NCI-H748 (cell line): ENCODE measurements at regions not wholly inside any gene's neighbourhood (a gene's known extent, or its start where the extent isn't known, plus 50 kb on each side); places are given as distances from the start of the nearest gene placed in this dataset.
"Not testable (repeated sequence)": the region's sequence is repeated elsewhere in the genome, so short reads cannot be mapped to it uniquely, and the experiment has no call there.

Experiments used
- DNase-seq: peaks from one replicate; lab custom pipeline; 2025; ENCODE audit not compliant: unreplicated experiment; lab: John Stamatoyannopoulos, UW

GRCh38 chr9:30299126-30299780 is 2085.2 kb upstream of the ACO1 start:
- no peak for DNase-seq

DNA sequence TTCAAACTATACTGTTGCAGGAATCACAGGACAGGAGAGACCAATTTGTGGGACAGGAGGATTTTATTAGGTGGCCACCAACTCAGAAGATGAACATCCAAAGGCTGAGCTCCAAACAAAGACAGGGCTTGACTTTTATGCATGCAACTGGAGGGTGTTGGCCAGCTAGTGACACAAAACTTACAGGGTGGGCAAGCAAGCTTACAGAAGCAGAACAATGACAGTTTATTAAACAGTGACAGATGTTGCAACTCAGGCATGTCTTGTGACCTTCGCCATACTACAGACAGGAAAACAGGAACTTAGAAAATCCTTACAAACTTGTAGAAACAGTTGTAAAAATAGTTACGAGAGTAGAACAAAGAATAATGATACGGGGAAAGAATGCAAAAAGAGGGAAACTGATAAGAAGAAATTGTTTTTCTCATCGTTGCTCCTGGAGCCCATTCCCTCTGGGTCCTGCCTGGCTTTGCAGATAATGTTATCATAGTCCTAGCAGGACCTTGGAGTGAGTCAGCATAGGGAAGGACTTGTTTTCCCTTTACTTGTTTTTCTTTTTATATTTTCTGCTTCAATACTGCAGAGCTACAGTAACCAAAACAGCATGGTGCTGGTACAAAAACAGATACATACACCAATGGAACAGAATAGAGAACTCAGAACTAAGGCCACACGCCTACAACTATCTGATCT is 2083.0 kb upstream of the ACO1 start:
- no peak for DNase-seq

DNA sequence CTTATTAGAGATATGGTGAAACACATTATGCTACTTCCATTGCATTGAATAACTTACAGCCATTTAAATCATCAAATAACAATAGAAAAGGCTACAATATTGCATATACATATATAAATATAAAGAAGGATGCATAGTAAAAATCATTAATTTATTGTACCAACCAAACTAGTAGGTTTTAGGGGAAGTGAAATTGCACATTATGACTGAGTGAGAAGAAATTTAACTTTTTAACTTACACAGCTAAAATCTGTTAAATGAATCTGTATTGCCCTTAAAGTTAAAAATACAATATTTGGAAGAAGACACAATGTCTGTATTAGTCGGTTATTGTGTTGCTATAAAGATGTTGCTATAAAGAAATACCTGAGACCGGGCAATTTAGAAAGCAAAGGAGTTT is 2073.7 kb upstream of the ACO1 start:
- DNase-seq = no peak

- DNase-seq = no peak
Observed at GRCh38 chr9:30329431-30329830, 2055.0 kb upstream of the ACO1 start.

DNA sequence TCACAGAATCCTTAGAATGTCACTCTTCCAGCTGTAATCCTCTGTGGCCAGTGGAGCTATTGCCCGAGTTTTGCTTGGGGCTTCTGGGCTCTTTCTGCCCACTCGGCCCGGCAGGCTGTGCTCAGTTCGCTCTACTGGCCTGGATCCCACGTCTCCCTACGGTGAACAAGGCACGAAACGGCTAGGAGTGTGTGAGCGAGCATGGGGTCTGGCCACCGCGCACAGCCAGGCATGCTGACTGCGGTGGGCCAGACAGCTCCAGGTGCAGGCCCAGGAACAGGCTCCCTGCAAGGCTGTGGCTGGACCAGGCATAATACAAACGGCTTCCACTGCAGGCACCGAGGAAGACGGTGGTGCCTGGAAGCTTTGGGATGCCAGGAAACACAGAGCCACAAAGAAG is 2035.5 kb upstream of the ACO1 start:
- DNase-seq = no peak

DNA sequence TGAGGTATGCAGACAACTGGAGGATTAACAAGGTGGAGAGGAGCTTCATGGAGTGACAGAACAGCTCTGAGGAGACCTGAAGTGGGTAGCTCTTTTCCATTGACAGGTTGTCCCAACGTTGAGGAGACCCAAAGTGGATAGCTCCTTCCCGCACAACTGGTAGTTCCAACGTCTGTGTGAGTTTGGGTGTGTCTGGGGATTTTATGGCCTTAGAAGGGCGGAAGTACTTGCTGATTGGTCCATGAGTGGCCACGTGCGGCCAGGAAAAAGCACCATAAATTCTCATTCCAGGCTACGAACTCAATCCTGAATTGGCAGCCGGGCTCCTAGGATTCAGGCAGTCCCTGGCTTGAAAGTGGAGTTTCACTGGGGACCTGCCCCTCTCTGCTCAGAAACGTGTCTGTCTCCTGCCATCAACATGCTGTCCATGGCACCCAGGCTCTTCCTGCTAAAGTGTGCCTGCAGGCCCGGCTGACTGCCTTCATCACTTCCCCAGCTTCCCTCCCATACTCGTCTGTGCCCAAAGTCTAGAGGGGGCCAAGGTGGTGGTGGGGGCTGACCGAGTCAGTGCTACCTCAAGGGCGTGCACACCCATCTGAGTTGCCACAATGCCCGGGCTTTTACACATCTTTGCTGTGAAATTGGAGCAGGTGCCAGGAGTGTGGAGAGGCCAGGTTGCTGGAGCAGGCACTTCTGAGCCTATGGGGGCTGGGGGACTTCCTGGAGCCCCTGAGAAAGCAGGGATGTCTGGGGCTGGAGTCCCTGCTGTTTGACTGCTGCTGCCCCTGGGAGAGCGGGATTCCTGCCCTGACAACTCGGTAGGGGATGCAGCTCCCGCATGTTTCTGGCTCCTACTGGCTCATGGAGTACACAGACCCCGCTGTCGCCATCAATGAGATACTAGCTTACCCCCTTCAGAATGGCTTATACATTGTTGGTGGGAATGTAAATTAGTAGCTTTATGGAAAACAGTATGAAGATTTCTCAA is 2034.6 kb upstream of the ACO1 start:
- no peak for DNase-seq

DNA sequence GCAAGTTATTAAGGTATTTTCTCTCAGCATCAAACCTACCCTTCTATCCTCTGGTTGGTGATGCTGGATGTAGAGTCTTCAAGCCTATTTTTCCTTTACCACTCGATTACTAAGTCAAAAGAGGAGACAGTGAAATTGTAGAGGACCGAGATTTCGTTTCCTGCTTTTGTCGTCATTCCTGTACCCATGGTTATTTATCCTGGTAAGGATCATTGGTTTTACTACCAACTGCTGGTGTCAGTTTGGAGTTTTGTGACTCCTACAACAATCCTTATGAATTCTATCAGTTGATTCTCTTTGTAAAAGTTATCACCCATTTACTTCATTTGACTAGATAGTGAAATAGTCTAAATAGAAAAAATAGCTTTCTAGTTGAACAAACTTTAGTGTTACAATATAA is 2028.2 kb upstream of the ACO1 start:
- DNase-seq = no peak

DNA sequence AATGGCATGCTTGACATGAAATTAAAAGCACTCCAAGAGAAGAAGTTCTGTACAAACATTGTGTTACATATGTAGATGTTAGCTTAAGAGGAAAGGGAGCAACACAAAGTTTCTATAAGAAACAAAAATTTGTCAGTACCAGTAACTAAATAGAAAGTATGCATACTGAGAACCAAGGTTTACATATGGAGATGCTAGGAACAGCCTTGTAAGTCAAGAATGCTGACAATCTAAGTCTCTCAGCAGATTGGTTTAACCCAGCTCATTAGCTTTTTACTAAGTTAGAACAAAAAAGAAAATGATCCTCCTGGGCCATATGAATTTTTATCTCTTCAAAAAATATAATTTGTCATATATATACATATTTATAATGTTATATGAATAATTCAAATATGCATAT is 2022.1 kb upstream of the ACO1 start:
- no peak for DNase-seq

DNA sequence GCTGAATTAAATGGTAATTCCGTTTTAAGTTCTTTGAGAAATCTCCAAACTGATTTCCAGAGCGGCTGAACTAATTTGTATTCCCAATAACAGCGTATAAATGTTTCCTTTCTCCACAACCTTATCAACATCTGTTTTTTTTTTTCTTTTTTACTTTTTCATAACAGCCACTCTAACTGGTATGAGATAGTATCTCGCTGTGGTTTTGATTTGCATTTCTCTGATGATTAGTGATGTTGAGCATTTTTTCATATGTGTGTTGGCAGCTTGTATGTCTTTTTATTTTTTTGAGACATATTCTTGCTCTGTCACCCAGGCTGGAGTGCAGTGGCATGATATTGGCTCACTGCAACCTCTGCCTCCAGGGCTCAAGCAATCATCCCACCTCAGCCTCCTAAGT is 2018.3 kb upstream of the ACO1 start:
- not testable (repeated sequence) for DNase-seq

GRCh38 chr9:30382271-30382670 is 2002.2 kb upstream of the ACO1 start:
- no peak for DNase-seq

DNA sequence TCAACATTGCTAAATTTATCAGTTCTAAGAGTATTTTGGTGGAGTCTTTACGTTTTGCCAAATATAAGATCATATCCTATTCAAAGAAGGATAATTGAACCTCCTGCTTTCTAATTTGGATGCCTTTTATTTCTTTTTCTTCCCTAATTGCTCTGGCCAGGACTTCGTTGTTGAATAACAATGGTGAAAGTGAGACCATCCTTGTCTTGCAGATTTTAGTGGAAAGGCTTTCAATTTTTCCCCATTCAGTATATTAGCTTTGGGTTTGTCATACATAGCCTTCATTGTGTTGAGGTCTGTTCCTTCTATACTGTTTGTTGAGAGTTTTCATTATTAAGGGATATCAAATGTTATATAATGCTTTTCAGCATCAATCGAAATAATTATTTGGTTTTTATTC is 1974.2 kb upstream of the ACO1 start:
- DNase-seq = no peak

DNA sequence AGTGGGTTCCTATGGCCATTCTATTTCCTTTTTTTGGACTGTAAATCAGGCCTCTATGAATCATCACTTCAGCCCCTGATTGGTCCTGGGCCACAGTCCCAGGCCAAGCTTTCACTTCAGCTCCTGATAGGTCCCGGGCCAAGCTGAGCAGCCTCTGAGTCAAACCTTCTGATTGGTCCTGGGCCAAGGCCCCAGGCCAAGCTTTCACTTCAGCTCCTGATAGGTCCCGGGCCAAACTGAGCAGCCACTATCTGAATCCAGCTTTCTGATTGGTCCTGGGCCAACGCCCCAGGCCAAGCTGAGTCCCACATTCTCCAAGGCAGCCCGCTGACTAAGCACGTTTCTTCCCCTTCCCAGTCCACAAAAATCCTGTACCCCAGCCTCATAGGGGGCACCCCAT is 1972.9 kb upstream of the ACO1 start:
- no peak for DNase-seq

GRCh38 chr9:30459156-30459555 is 1925.3 kb upstream of the ACO1 start:
- no peak for DNase-seq

DNA sequence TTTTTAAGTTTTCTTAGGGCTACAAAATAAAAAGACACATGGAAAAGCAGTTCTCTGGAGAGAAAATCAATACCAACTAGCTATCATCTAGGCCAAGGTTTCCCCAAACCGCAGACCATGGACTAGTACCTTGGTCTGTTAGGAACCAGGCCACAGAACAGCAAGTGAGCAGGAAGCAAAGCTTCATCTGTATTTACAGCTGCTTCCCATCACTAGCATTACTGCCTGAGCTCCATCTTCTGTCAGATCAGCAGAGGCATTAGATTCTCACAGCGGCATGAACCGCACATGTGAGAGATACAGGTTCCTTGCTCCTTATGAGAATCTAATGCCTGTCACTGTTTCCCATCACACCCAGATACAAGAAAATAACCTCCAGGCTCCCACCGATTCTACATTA is 1907.6 kb upstream of the ACO1 start:
- no peak for DNase-seq

DNA sequence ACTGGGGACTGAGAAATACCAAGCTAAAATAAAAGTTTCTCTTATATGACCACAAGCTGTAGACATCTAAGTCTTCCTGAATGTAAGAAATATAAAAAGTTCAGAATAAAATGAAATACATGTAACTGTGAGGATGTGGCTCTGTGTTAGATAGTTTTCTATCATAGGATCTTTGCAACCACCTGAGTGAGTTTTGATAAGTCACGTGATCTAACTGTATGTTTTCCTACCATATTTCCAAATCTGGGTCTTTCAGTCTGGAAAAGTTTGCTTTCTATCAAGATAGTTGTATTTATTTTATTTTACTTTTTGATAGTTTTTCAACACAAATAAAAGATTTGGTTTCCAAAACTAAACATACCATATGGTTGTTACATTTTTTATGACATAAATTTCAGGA is 1905.8 kb upstream of the ACO1 start:
- DNase-seq = no peak

DNA sequence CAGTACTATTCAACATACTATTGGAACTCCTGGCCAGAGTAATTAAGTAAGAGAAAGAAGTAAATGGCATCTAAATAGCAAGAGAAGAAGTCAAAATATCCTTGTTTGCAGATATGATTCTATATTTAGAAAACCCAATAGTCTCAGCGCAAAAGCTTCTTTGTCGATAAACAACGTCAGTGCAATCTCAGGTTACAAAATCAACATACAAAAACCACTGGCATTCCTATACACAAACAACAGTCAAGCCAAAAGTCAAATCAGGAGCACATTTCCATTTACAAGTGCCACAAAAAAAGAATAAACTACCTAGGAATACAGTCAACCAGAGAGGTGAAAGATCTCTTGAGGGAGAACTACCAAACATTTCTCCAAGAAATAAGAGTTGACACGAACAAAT is 1901.9 kb upstream of the ACO1 start:
- no peak for DNase-seq

GRCh38 chr9:30484690-30485089 is 1899.8 kb upstream of the ACO1 start:
- no peak for DNase-seq

- no peak for DNase-seq
Observed at GRCh38 chr9:30504502-30504905, 1879.9 kb upstream of the ACO1 start.

- DNase-seq = no peak
Observed at GRCh38 chr9:30505311-30505710, 1879.1 kb upstream of the ACO1 start.

DNA sequence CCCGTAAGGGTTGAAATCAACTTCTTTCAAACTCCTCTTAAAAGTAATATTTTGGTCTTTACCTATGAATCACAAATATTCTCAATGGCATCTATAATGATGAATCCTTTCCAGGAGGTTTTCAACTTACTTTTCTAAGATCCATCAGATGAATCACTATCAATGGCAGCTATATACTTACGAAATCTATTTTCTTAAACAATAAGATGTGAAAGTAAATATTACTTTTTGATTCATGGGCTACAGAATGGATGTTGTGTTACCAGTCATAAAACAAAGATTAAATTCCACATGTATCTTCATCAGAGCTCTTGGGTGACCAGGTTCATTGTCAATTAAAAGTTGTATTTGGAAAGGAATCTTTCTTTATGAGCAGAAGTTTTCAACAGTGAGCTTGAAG is 1877.7 kb upstream of the ACO1 start:
- DNase-seq = no peak

- no peak for DNase-seq
Observed at GRCh38 chr9:30507166-30507565, 1877.3 kb upstream of the ACO1 start.

- no peak for DNase-seq
Observed at GRCh38 chr9:30511666-30512065, 1872.8 kb upstream of the ACO1 start.
